Keratinocyte (primary cell): ENCODE measurements at regions not wholly inside any gene's neighbourhood (a gene's known extent, or its start where the extent isn't known, plus 50 kb on each side); places are given as distances from the start of the nearest gene placed in this dataset.

ENCODE experiments used
- EZH2 ChIP-seq: IDR thresholded peaks from one replicate; pipeline ENCODE4 v1.6.1; 2012; ENCODE audit warnings: inconsistent platforms, mild to moderate bottlenecking, low read length, moderate library complexity
- TF ChIP-seq, protein P1 (sequence below), 3 experiments: IDR thresholded peaks in 1 of 3; conservative IDR thresholded peaks in 1 of 3; optimal IDR thresholded peaks in 1 of 3; 2 replicates in 2 of 3; 3 replicates in 1 of 3; pipeline versions ENCODE3 to v1.5.1; 2011; ENCODE audit warnings: low read length in 3 of 3, mild to moderate bottlenecking in 3 of 3, moderate library complexity in 2 of 3, control low read depth in 1 of 3, inconsistent platforms in 1 of 3; ENCODE audit not compliant: insufficient read depth in 2 of 3; ENCODE audit errors: extremely low read depth in 1 of 3

- TF ChIP-seq, protein P1, sequence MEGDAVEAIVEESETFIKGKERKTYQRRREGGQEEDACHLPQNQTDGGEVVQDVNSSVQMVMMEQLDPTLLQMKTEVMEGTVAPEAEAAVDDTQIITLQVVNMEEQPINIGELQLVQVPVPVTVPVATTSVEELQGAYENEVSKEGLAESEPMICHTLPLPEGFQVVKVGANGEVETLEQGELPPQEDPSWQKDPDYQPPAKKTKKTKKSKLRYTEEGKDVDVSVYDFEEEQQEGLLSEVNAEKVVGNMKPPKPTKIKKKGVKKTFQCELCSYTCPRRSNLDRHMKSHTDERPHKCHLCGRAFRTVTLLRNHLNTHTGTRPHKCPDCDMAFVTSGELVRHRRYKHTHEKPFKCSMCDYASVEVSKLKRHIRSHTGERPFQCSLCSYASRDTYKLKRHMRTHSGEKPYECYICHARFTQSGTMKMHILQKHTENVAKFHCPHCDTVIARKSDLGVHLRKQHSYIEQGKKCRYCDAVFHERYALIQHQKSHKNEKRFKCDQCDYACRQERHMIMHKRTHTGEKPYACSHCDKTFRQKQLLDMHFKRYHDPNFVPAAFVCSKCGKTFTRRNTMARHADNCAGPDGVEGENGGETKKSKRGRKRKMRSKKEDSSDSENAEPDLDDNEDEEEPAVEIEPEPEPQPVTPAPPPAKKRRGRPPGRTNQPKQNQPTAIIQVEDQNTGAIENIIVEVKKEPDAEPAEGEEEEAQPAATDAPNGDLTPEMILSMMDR (optimal IDR thresholded peaks at IDR 0.05 in 1 of 3, IDR thresholded peaks at IDR 0.05 in 1 of 3, conservative IDR thresholded peaks at IDR 0.05 in 1 of 3; ENCODE audit: extremely low read depth in 1 of 3, insufficient read depth in 2 of 3, low read length in 3 of 3), result no peak
- TF ChIP-seq EZH2, result no peak
Observed at GRCh38 chr12:72219937-72220336, 52.2 kb upstream of the TRHDE start.
